MG63 (cell line): ENCODE measurements at regions not wholly inside any gene's neighbourhood (a gene's known extent, or its start where the extent isn't known, plus 50 kb on each side); places are given as distances from the start of the nearest gene placed in this dataset.

ENCODE experiments used
- DNase-seq: peaks from one replicate; pipeline ENCODE4 v3.0.0-alpha.2; 2020
- H3K27me3 ChIP-seq: fragments of 250-450 bp; sonication (Bioruptor Pico); 2 replicates; pipeline ENCODE4 v1.5.1; 2020; ENCODE audit warnings: mild to moderate bottlenecking, moderate library complexity
- H3K36me3 ChIP-seq: fragments of 250-450 bp; sonication (Bioruptor Pico); 2 replicates; pipeline ENCODE4 v1.5.1; 2020; ENCODE audit warnings: mild to moderate bottlenecking, moderate library complexity
- H3K4me3 ChIP-seq: fragments of 250-450 bp; sonication (Bioruptor Pico); 2 replicates; pipeline ENCODE4 v1.5.1; 2020; ENCODE audit warnings: mild to moderate bottlenecking, moderate library complexity
- H3K9me3 ChIP-seq: fragments of 250-450 bp; sonication (Bioruptor Pico); 2 replicates; pipeline ENCODE4 v1.5.1; 2020; ENCODE audit warnings: mild to moderate bottlenecking, moderate library complexity

GRCh38 chr13:32893176-32893575 lies 123.0 kb upstream of the KL start:
- Histone ChIP-seq H3K36me3 (no peaks in the 10 kb centered on the region), H3K4me3 (no peak overlapping the region), H3K9me3 (no peaks in the 10 kb centered on the region), H3K27me3 (no peaks in the 10 kb centered on the region)
- no peak for DNase-seq

DNA sequence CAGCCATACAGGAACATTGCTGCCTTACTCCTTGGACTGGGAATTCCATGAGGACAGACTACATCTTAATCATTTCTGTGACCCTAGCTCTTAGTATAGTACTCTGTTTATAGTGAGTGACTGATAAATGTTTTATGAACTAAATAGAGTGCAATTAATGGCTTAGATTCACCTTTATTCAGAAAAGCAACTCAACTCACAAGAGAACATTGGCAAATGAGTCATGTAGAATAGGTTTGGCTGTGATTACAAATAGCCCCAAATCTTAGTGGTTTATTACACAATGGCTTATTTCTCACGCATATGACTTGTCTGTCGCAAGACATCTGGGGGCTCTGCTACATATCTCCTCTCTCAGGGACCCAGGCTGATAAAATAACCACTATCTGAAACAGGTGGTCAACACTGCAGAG lies 121.6 kb upstream of the KL start:
- Histone ChIP-seq H3K4me3 (no peak overlapping the region), H3K36me3 (no peaks in the 10 kb centered on the region), H3K27me3 (no peaks in the 10 kb centered on the region), H3K9me3 (no peaks in the 10 kb centered on the region)
- DNase-seq, result no peak

DNA sequence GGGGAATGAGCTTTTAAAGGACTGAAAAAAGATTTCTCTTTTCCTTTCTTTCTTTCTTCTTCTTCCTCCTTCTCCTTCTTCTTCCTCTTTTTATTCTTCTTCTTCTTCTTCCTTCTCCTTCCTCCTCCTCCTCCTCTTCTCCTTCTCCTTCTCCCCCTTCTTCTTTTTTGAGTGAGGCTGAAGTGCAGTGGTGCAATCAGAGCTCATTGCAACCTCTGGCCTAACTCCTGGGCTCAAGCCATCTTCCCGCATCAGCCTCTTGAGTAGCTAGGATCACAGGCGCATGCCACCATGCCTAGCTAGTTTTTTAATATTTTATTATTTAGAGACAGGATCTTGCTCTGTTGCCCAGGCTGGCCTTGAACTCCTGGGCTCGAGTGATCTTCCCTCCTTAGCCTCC lies 120.9 kb upstream of the KL start:
- Histone ChIP-seq H3K4me3 (no peak overlapping the region), H3K36me3 (no peaks in the 10 kb centered on the region), H3K27me3 (no peaks in the 10 kb centered on the region), H3K9me3 (no peaks in the 10 kb centered on the region)
- no peak for DNase-seq

GRCh38 chr13:32897296-32897695 lies 118.9 kb upstream of the KL start:
- Histone ChIP-seq H3K9me3 (no peaks in the 10 kb centered on the region), H3K36me3 (no peaks in the 10 kb centered on the region), H3K4me3 (no peak overlapping the region), H3K27me3 (no peaks in the 10 kb centered on the region)
- no peak for DNase-seq

GRCh38 chr13:32902029-32902780 lies 114.0 kb upstream of the KL start:
- peak; percentile 59 for DNase-seq
- Histone ChIP-seq H3K4me3 (peak overlapping the region; percentile 10; the same call in 1 of the 2 replicates), H3K36me3 (no peaks in the 10 kb centered on the region), H3K9me3 (no peaks in the 10 kb centered on the region), H3K27me3 (no peaks in the 10 kb centered on the region)

DNA sequence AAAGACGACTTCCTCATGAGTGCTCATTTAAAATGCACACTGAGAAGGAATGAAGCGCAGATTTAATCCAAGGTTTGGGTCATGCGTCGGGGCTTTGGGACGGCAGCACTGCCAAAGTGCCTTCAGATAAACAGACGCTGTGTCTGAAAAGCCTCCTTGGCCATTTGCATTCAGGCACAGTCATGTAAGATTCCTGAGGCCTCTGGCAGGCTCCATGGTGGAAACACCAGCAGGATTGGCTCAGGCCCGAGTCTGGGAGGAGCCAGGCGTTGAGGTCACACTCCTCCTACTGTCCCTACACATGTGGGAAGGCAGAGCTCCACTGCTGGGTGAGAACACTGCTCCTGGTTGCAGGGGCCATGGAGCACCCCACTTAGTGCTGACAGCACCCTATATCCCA lies 113.3 kb upstream of the KL start:
- no peaks in the 10 kb centered on the region for H3K27me3 ChIP-seq
- peak; percentile 91 for DNase-seq
- H3K9me3 ChIP-seq, result no peaks in the 10 kb centered on the region
- H3K36me3 ChIP-seq, result no peaks in the 10 kb centered on the region
- H3K4me3 ChIP-seq, result peak overlapping the region; percentile 10; the same call in 1 of the 2 replicates

DNA sequence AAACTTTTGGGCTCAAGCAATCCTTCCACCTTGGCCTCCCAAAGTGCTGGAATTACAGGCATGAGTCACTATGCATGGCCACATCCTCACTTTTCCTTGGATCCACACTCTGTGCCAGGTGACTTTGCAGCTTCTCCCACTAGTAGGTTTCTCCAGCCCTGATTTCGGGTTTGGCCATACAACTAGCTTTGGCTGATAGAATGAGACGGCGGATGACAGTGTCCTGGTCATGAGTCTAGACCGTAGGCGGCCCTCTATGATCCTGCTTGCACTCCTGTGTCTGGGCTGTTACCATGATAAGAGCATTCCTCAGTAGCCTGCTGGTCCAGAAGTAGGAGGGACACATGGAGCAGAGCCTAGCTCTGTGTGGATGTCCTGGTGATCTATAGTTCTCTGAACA lies 112.5 kb upstream of the KL start:
- Histone ChIP-seq H3K27me3 (no peaks in the 10 kb centered on the region), H3K36me3 (no peaks in the 10 kb centered on the region), H3K9me3 (no peaks in the 10 kb centered on the region), H3K4me3 (no peak overlapping the region)
- peak; percentile 30 for DNase-seq

DNA sequence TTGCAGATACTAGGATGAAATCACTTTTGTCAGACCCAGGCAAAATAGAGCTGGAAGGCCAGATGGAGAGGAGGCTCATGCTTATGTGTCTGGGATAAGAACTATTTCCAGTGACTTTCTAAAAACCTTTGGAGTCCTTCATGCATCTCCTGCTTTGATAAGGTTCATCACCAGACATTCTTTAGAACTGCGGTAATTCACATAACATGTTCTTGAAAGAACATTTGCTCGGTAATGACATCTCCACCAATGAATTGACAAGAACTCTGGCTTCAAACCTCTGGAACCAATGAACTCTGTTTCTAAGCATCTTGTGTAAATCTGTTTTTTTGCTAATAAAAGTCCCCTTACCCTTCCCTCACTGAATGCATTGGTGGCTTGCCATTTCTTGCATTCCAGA lies 112.0 kb upstream of the KL start:
- Histone ChIP-seq H3K9me3 (no peaks in the 10 kb centered on the region), H3K36me3 (no peaks in the 10 kb centered on the region), H3K27me3 (no peaks in the 10 kb centered on the region), H3K4me3 (no peak overlapping the region)
- DNase-seq, result no peak

DNA sequence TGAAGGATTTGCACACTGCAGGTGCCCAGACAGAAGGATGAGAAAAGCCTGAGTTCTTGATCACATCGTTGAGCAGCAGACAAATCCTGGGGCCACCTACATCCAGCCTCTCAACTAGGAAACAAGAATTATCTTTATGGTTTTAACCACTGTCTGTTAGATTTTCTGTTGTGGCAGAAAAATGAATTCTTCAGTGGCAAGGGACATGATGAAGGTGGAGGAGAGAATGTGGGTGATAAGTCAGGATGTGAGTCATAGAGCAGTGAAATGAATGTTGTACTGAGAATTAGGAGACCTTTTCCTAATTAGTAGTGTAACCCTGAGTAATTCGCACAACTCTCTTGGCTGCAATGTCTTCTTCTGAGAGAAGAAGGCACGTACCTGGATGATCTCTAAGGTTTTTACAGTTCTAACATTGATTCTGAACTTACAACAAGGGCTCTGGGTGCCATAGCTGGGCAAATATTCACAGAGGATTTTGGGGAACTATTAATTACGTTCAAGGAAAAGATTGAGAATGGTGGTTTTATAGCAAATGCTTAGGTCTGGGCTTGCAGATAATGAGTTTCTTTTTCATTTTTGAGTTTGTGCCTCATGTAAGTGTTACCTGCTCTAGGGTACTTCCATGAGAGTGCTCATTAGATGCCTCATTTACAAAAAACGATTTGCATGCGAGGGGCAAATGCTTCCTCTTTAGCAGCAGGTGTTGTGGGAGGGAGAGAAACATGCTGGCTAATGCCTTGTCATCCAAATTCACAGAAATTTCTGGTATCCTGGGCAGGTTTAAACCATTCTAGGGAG lies 111.0 kb upstream of the KL start:
- no peak for DNase-seq
- Histone ChIP-seq H3K36me3 (no peaks in the 10 kb centered on the region), H3K9me3 (no peaks in the 10 kb centered on the region), H3K4me3 (no peak overlapping the region), H3K27me3 (no peaks in the 10 kb centered on the region)

- no peaks in the 10 kb centered on the region for H3K27me3 ChIP-seq
- DNase-seq, result peak; percentile 23
Observed at GRCh38 chr13:32905864-32906180, 110.4 kb upstream of the KL start.

DNA sequence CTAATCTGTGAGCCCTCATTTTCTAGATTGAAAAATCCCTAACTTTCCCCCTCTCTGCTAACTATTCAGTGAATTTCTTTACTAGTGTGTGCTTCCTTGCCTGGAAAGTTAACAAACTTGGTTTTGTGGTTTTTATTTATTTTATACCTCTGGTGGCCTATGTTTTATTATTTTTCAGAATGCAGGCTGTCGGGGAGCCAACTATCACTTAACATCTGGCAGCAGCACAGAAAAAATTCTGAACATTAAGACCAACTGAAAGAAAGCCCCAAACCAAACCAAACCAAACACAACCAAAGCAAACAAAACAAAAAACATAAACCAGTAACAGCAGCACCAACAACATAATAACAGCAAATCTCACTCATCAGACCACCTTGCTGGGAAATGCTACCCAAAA lies 109.0 kb upstream of the KL start:
- H3K36me3 ChIP-seq, result no peaks in the 10 kb centered on the region
- H3K27me3 ChIP-seq, result no peaks in the 10 kb centered on the region
- H3K4me3 ChIP-seq, result no peak overlapping the region
- no peaks in the 10 kb centered on the region for H3K9me3 ChIP-seq
- no peak for DNase-seq

More at GRCh38 chr13:32905864-32906180, 110.4 kb upstream of the KL start:
- H3K36me3 ChIP-seq, result no peaks in the 10 kb centered on the region
- no peak overlapping the region for H3K4me3 ChIP-seq
- H3K9me3 ChIP-seq, result no peaks in the 10 kb centered on the region

DNA sequence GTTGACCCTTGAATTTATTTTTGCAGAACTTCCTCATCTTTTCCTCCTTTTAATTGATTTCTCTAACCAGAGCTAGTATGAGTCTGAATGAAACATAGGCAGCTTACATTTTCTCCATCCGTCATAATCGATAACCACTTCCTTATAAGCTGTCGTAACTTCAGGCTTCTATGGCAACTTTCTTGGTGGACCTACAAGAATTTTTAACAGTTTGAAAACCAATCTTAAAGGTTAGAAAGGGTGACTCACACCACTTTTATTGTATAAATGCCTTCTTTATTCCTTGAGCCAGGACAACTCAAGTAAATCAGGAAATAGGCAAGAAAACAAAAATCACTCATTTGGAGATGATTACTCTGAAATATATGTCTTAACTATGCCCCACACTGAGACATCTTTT lies 105.7 kb upstream of the KL start:
- DNase-seq, result no peak
- no peak overlapping the region for H3K4me3 ChIP-seq
- no peaks in the 10 kb centered on the region for H3K36me3 ChIP-seq
- no peaks in the 10 kb centered on the region for H3K27me3 ChIP-seq
- H3K9me3 ChIP-seq, result peaks cover 7% of the 10 kb centered on the region; the same call in 1 of the 2 replicates

DNA sequence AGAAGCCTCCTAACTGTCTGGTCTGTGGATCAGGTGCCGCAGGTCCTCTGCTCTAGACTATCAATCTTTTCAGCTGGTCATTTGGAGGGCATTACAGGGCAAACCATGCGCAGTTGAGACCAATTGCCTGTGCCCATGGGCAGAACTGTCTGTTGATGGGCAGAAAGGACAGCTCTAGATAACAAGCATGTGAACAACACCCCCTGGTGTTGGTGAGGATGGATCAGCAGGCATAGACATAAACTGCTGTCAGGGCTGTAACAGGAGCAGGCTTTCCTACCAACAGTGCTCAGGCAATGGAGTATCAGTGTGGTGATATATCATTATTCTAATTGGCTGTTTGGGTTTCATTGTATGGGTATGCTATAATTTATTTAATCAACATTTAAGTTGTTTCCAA lies 104.7 kb upstream of the KL start:
- no peak overlapping the region for H3K4me3 ChIP-seq
- peaks cover 11% of the 10 kb centered on the region for H3K9me3 ChIP-seq
- no peak for DNase-seq
- H3K36me3 ChIP-seq, result no peaks in the 10 kb centered on the region
- H3K27me3 ChIP-seq, result no peaks in the 10 kb centered on the region

DNA sequence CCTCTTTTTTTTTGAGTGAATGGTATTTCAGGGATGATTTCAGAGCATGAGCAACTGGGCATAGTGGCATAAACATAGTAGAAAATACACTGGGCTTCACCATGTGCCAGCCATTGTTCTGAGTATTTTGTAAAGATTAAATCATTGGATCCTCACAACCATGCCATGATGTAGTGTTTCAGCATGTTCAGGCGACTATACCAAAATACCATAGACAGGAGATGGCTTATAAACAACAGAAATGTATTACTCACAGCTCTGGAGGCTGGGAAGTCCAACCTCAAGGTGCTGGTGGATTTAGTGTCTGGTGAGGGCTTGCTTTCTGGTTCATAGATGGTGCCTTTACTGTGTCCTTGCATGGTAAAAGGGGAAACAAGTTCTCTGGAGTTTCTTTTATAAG lies 101.5 kb upstream of the KL start:
- Histone ChIP-seq H3K36me3 (no peaks in the 10 kb centered on the region), H3K4me3 (no peak overlapping the region), H3K9me3 (peaks cover 13% of the 10 kb centered on the region), H3K27me3 (no peaks in the 10 kb centered on the region)
- DNase-seq, result no peak

- no peaks in the 10 kb centered on the region for H3K27me3 ChIP-seq
- no peak overlapping the region for H3K4me3 ChIP-seq
- no peak for DNase-seq
- H3K9me3 ChIP-seq, result peaks cover 13% of the 10 kb centered on the region
- H3K36me3 ChIP-seq, result no peaks in the 10 kb centered on the region
Observed at GRCh38 chr13:32917504-32917903, 98.7 kb upstream of the KL start.

DNA sequence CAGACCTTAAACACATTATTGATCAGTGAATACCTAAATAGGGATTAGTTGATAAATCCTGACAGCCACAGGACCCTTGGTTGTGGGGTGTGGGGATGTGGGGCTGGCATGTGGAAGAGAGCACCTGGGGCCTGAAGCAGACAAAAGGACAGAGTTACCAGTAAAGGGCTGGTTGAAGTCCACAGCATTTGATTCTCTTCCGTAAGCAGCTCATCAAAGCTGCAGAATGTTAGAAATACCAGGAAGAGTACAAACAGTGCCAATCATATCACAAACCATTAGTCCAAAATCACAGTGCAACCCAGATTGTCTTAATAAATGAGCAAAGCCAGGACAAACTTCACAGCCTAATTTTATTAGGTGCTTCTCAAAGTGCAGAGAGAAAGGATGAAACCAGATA lies 92.5 kb upstream of the KL start:
- Histone ChIP-seq H3K36me3 (no peaks in the 10 kb centered on the region), H3K27me3 (no peaks in the 10 kb centered on the region), H3K4me3 (no peak overlapping the region), H3K9me3 (no peaks in the 10 kb centered on the region)
- DNase-seq, result no peak

- Histone ChIP-seq H3K27me3 (no peaks in the 10 kb centered on the region), H3K9me3 (no peaks in the 10 kb centered on the region), H3K36me3 (no peaks in the 10 kb centered on the region), H3K4me3 (no peak overlapping the region)
- DNase-seq, result no peak
Observed at GRCh38 chr13:32924886-32925285, 91.3 kb upstream of the KL start.

DNA sequence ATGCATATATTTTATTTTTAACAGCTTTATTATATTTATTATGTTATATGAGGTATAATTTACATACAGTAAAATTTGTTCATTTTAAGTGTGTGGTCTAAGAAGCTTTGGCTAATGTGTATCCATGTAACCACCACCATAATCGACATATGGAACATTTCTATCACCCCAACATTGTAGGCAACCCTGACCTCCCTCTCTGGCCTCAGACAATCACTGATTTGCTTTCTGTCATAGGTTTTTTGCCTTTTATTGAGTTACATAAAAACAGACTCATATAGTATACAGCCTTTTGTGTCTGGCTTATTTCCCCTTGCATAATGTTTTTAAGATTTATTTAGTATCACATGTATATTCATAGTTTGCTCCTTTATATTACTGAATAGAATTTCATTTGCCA lies 90.7 kb upstream of the KL start:
- Histone ChIP-seq H3K9me3 (no peaks in the 10 kb centered on the region), H3K27me3 (no peaks in the 10 kb centered on the region), H3K4me3 (no peak overlapping the region), H3K36me3 (no peaks in the 10 kb centered on the region)
- no peak for DNase-seq
